Body of pancreas (tissue), 4 donors: ENCODE measurements at regions not wholly inside any gene's neighbourhood (a gene's known extent, or its start where the extent isn't known, plus 50 kb on each side); places are given as distances from the start of the nearest gene placed in this dataset.

Experiments
- CTCF ChIP-seq, 7 experiments: fragments of 450-650 bp in 4 of 7; fragments of 200-600 bp in 3 of 7; sonication (generic) in 3 of 7; IDR thresholded peaks; one replicate each; pipeline ENCODE4 v1.5.1; 2016 to 2019; ENCODE audit warnings: antibody characterized with exemption in 7 of 7
- POLR2A ChIP-seq, 3 donors: fragments of 450-650 bp; IDR thresholded peaks; one replicate each; pipeline ENCODE4 v1.6.1; 2016; ENCODE audit warnings: antibody characterized with exemption in 3 of 3, mild to moderate bottlenecking in 2 of 3

GRCh38 chr10:59008452-59008851, 168.0 kb upstream of the PHYHIPL start:
- TF ChIP-seq CTCF (IDR thresholded peaks at IDR 0.05), result no peak
- TF ChIP-seq POLR2A (IDR thresholded peaks at IDR 0.05), result no peak
